Stimulated activated CD4-positive, alpha-beta T cell treated with anti-CD3 and anti-CD28 coated beads, Interleukin-4, amount 100 ng/mL, for 48 hours (primary cell): ENCODE measurements at regions not wholly inside any gene's neighbourhood (a gene's known extent, or its start where the extent isn't known, plus 50 kb on each side); places are given as distances from the start of the nearest gene placed in this dataset.
"Not testable (repeated sequence)": the region's sequence is repeated elsewhere in the genome, so short reads cannot be mapped to it uniquely, and the experiment has no call there.

Source experiments
- DNase-seq, 2 donors: peaks; one replicate each; pipeline ENCODE4 v3.0.0-alpha.2; 2020; ENCODE audit warnings: low read depth in 2 of 2

- DNase-seq = no peak
These were observed 417.8 kb upstream of the INTU start for GRCh38 chr4:127214931-127215330.

- DNase-seq = no peak
These were observed 415.0 kb upstream of the INTU start for GRCh38 chr4:127217586-127218229.

- no peak for DNase-seq
These were observed 413.5 kb upstream of the INTU start for GRCh38 chr4:127219232-127219631.

GRCh38 chr4:127224556-127224955 is 408.2 kb upstream of the INTU start:
- DNase-seq = no peak

- no peak for DNase-seq
These were observed 402.7 kb upstream of the INTU start for GRCh38 chr4:127229855-127230608.

- no peak for DNase-seq
These were observed 395.9 kb upstream of the INTU start for GRCh38 chr4:127236889-127237288.

GRCh38 chr4:127237581-127237980 is 395.2 kb upstream of the INTU start:
- no peak for DNase-seq

- DNase-seq = no peak
These were observed 393.7 kb upstream of the INTU start for GRCh38 chr4:127238956-127239475.

- DNase-seq = no peak
These were observed 392.6 kb upstream of the INTU start for GRCh38 chr4:127239902-127240763.

- DNase-seq = no peak
These were observed 392.0 kb upstream of the INTU start for GRCh38 chr4:127240764-127241105.

GRCh38 chr4:127244515-127244914 is 388.2 kb upstream of the INTU start:
- DNase-seq = no peak

GRCh38 chr4:127246963-127247952 is 385.5 kb upstream of the INTU start:
- no peak for DNase-seq

GRCh38 chr4:127249066-127249766 is 383.5 kb upstream of the INTU start:
- DNase-seq = no peak

GRCh38 chr4:127249767-127250108 is 383.0 kb upstream of the INTU start:
- no peak for DNase-seq

GRCh38 chr4:127250577-127250976 is 382.2 kb upstream of the INTU start:
- no peak for DNase-seq

- no peak for DNase-seq
These were observed 381.3 kb upstream of the INTU start for GRCh38 chr4:127251423-127251822.

- DNase-seq = no peak
These were observed 376.3 kb upstream of the INTU start for GRCh38 chr4:127256500-127256899.

- no peak for DNase-seq
These were observed 371.3 kb upstream of the INTU start for GRCh38 chr4:127261476-127261875.

GRCh38 chr4:127268367-127268766 is 364.4 kb upstream of the INTU start:
- DNase-seq = no peak

- DNase-seq = not testable (repeated sequence)
These were observed 355.7 kb upstream of the INTU start for GRCh38 chr4:127277023-127277422.

GRCh38 chr4:127284236-127284635 is 348.5 kb upstream of the INTU start:
- DNase-seq = no peak
